ENCODE measurements at regions not wholly inside any gene's neighbourhood (a gene's known extent, or its start where the extent isn't known, plus 50 kb on each side); places are given as distances from the start of the nearest gene placed in this dataset.

- DNase-seq (ENCODE audit: low read depth): no peak
Observed at GRCh38 chr20:6490849-6491248, 276.6 kb upstream of the BMP2 start.

- DNase-seq (ENCODE audit: low read depth): no peak
Observed at GRCh38 chr20:6489361-6490171, 277.9 kb upstream of the BMP2 start.

GRCh38 chr20:6485351-6485750, 282.1 kb upstream of the BMP2 start:
- DNase-seq (ENCODE audit: low read depth): no peak

DNA sequence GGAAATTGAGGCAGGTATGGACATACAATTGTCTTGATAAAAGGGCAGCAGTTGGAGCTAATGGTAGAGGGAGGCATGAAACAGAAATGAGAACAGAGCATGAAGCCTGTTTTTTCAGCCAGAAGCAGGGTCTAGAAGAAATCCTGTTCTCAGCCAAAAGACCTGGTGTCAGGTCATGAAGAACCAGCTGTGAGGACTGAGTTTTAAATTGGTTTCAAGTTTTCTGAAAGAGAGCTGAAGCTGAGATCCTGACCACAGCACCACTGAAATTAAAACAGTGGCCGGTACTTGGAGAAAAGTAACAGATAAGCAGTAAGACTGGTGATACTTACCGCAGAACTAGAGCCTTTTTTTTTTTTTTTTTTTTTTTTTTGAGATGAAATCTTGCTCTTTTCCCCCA, 283.8 kb upstream of the BMP2 start:
- DNase-seq (ENCODE audit: low read depth): no peak

DNA sequence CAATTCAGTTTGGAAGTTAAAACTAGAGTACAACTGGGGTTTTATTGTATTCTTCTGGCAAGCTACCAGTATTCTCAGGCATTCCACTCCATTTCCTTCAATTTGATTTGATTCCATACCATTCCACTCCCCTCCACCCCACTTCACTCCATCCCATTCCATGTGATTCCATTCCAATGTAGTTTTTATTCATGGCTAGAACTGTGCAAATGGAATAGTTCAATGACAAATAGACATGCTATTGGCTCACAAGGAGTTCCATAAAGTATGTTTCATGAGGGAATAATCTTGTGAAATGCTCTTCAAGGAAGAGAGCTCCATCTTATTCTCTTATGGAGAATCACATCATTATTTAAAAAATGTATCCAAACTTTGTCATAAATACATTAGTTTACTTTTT, 285.0 kb upstream of the BMP2 start:
- DNase-seq (ENCODE audit: low read depth): no peak

DNA sequence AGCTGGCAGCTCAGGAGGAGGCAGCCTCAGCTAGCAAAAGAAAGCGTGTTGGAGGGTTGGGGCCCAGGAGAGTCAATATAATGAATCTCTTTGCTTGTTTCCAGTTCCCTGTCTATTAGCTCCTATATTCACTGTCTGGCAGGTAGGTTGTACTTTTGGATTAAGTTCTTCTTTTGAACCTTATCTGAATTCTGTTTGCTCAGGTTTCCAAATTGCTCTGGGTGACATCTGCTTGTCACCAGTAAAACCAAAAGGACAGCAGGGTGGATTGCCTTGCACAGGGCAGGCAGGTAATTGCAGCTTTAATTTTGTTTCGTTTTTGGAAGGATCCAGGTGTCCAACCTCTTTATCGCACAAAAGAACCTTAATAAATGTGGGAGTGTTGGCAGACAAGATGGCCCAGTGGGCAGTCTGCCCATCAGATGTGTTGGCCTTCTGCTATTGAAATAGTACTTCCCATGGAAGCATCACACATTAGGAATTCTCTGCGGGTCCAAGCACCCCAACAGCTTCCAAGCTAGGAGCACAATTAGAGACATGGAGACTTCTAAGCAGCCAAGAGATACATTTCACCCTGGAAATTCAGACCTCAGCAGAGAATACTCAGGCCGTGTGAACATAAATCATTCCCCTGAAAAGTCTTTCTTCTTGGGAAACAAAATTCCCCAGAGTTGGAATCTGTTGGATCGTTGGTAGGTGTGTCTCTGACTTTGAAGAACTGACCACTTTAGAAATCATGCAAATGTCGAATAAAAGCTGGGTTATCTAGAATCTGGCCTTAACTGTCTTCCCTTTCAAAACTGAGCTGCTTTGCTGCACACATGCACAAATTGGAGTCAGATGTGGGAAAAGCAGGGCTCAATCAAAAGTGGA, 286.9 kb upstream of the BMP2 start:
- no peak for DNase-seq (ENCODE audit: low read depth)

GRCh38 chr20:6473197-6473596, 294.3 kb upstream of the BMP2 start:
- no peak for DNase-seq (ENCODE audit: low read depth)

- no peak for DNase-seq (ENCODE audit: low read depth)
Observed at GRCh38 chr20:6471871-6472270, 295.6 kb upstream of the BMP2 start.

DNA sequence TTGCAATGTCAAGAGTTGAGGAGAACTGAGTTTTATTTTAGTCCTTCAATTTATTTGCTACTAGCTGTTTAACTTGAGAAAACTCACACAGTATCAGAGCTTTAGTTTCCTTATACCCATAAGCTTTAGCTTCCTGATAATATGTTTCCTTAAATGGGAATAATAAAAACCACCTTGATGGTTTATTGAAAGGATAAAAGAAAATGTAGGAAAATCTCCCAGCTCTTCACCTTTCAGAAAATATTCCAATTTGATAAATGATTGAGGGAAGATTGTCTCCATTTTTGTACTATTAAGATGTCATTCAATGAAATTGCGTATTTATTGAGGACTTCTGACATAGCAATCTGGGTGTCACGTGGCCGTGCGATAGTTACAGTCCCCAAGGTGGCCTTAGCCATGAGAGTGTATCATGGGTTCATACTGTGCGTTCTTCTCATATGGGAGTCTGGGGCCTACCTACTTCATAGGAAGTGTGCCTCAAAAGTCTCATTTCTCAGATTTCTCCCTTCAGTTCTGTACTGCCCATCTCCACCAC, 296.3 kb upstream of the BMP2 start:
- DNase-seq (ENCODE audit: low read depth): no peak

DNA sequence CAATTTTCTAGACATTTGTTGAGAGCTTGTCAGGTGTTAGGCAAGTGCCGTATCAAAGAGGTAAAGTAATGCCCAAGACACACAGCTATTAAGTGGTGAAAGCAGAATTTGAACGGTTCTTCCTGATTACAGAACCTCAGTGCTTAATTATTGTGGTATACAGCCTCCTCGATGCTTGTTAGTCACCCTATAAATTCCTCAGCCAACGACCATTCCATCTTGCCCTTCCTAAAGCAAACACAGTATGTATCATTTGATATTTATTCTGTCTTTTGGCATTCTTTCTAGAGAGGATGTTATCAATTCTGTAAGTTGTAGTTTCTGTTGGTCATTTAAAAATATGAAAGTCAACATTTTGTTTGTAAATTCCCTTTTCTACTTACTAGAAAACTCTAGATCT, 297.8 kb upstream of the BMP2 start:
- no peak for DNase-seq (ENCODE audit: low read depth)

- no peak for DNase-seq (ENCODE audit: low read depth)
Observed at GRCh38 chr20:6468423-6469116, 298.9 kb upstream of the BMP2 start.

GRCh38 chr20:6467562-6467961, 299.9 kb upstream of the BMP2 start:
- DNase-seq (ENCODE audit: low read depth): no peak

DNA sequence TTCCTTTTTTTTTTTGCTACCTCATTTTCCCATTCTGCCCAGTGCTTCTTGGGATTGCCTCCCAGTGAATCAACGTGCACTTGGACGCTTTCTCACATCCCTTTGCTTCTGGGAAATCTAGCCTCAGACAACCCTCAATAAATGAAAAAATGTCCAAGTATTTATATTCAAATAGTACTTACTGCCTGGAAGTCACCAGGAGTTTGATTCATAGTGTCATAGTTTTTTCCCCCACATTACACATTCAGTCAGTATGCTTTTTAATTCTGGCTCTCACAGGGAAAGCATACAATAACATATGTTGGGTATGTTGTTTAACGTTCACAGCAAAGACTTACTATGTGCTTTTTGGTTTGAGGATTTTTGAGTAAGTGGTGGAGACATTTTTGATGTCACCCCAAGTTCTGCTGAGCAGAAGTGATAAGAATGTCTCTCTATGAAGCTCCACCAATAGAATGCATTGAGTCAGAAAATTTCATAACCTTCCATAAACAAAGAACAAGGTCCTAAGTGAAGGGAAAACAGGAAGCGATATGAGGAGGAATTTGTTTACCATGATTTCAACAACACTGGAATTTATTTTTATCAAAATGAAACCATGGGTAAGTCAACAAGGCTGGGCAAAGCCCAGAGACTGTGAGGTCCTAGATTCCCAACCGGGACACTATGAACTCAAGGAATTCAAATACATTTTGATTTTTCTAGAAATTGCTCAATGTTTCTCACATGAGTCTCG, 301.2 kb upstream of the BMP2 start:
- DNase-seq (ENCODE audit: low read depth): no peak

DNA sequence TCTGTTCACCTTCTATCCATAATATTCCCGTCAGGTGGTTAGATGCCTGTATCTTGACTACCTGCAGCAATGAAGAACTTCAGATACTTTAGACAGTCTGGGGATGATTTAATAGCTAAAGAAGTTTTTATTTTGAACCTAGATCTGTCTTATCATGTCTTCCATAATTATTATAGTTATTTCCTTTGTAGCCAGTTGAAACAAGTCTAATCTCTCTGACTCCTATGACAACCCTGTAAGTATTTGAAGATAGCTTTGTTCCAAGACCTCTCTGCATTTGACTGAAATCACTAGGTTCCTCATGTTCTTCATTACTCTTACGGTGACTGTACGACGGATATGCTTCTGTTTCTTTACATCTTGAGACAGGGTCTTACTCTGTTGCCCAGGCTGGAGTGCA, 316.6 kb upstream of the BMP2 start:
- DNase-seq (ENCODE audit: low read depth): no peak

GRCh38 chr20:6440443-6440799, 317.6 kb upstream of the FERMT1 start:
- DNase-seq (ENCODE audit: low read depth): no peak

DNA sequence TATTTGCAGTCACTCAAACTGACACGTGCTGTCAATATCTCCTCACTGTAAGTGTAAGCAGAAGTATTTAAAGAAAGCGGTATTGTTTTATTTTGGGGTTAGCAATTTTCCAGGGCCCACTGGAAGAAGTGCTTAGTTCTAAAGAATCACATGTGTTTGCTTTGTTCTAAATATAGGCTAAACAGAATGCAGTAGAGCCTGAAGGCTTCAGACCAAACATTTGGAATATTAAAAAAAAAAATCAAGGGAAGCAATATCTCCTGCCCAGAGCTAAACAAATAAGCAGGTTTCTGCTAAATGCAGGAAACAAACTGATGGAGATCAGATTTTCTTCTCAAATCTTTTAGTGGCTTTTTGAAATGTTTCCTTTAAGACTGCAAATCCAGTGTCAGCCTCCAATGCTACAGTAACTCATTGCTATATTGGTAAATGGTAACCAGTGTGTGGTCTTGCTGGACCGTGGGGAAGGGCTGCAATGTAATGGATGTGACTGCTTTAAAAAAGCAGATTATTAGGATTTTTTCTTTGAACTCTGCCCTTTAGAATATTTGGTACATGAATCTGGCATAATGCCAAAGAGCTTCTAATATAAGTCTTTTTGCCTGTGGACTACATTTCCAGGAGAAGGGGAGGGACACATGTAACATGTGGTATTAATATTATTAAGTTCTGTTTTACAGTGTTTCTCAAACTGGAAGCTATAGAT, 317.1 kb upstream of the FERMT1 start:
- DNase-seq (ENCODE audit: low read depth): no peak

- DNase-seq (ENCODE audit: low read depth): no peak
Observed at GRCh38 chr20:6434131-6434530, 311.3 kb upstream of the FERMT1 start.

GRCh38 chr20:6430381-6430780, 307.6 kb upstream of the FERMT1 start:
- DNase-seq (ENCODE audit: low read depth): no peak

GRCh38 chr20:6426287-6426891, 303.6 kb upstream of the FERMT1 start:
- no peak for DNase-seq (ENCODE audit: low read depth)

DNA sequence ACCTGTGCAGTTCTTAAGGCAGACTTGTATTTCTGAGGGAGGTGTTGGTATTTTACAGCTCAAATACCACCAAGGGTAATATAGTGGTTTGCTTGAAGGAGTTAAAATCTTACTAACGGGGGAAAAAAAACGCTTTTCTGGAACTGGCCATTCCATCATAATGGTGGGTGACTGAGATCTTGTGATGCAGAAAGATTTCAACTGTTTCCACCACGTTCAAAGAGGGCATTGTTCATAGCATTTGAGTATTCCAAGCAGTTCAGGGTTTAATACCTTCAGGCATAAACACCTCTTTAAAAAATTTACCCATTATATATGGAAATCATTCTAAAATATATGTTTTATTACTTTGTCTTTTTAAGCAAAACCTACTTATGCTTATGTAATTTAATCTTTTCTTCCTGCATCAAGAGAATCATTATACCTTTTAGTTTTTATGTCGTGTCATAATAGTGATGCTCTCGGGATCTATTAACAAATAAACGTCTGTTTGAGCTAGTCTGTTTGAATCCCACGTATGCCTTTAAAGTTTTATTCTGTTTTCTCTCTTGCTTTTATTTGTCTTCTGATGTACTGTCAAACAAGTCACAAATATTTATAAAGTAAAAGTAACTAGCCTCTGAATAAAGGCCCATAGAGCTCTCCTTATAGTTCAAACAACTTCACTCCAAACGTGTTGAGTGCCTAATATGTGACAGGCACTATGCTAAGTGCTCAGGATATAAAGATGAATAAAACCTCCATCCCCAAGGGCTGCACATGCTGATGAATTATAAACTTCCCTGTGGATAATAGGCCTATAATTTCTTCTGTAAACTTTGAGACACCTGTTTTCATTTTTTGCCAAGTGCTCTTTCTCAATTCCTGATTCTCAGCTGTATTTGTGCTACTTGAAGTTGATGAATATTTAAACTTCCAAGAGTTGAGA, 298.8 kb upstream of the FERMT1 start:
- DNase-seq (ENCODE audit: low read depth): no peak
